GM21723 (cell line): ENCODE measurements at regions not wholly inside any gene's neighbourhood (a gene's known extent, or its start where the extent isn't known, plus 50 kb on each side); places are given as distances from the start of the nearest gene placed in this dataset.
"Not testable (repeated sequence)": the region's sequence is repeated elsewhere in the genome, so short reads cannot be mapped to it uniquely, and the experiment has no call there.

Experiments
- ATAC-seq: cut with Tn5 transposase; IDR thresholded peaks from one replicate; pipeline ENCODE4 v1.9.1; 2021; ENCODE audit warnings: mild to moderate bottlenecking, moderate library complexity; ENCODE audit not compliant: unreplicated experiment

GRCh38 chr4:179709961-179710624 is 2267.9 kb upstream of the AGA start:
- no peak for ATAC-seq

- no peak for ATAC-seq
These were observed 2277.7 kb upstream of the AGA start for GRCh38 chr4:179719766-179720450.

GRCh38 chr4:179726491-179726890 is 2284.3 kb upstream of the AGA start:
- not testable (repeated sequence) for ATAC-seq

- no peak for ATAC-seq
These were observed 2286.1 kb upstream of the AGA start for GRCh38 chr4:179728305-179728704.

GRCh38 chr4:179736820-179737219 is 2294.6 kb upstream of the AGA start:
- ATAC-seq: not testable (repeated sequence)

GRCh38 chr4:179738822-179739221 is 2296.6 kb upstream of the AGA start:
- ATAC-seq: no peak

- no peak for ATAC-seq
These were observed 2305.1 kb upstream of the AGA start for GRCh38 chr4:179747218-179747910.

GRCh38 chr4:179748837-179749236 is 2306.6 kb upstream of the AGA start:
- ATAC-seq: no peak

GRCh38 chr4:179750374-179750773 is 2308.1 kb upstream of the AGA start:
- ATAC-seq: no peak

GRCh38 chr4:179751669-179752068 is 2309.4 kb upstream of the AGA start:
- no peak for ATAC-seq

GRCh38 chr4:179755322-179755721 is 2313.1 kb upstream of the AGA start:
- no peak for ATAC-seq

- no peak for ATAC-seq
These were observed 2315.4 kb upstream of the AGA start for GRCh38 chr4:179757641-179758040.

GRCh38 chr4:179762840-179763239 is 2320.6 kb upstream of the AGA start:
- ATAC-seq: no peak

GRCh38 chr4:179766938-179767337 is 2324.7 kb upstream of the AGA start:
- ATAC-seq: no peak

- no peak for ATAC-seq
These were observed 2326.8 kb upstream of the AGA start for GRCh38 chr4:179768996-179769395.

GRCh38 chr4:179797738-179798137 is 2355.5 kb upstream of the AGA start:
- no peak for ATAC-seq

GRCh38 chr4:179803857-179804256 is 2361.6 kb upstream of the AGA start:
- ATAC-seq: no peak

GRCh38 chr4:179804440-179804839 is 2362.2 kb upstream of the AGA start:
- no peak for ATAC-seq

- no peak for ATAC-seq
These were observed 2375.1 kb upstream of the AGA start for GRCh38 chr4:179817317-179817716.

GRCh38 chr4:179823342-179823741 is 2381.1 kb upstream of the AGA start:
- no peak for ATAC-seq

- ATAC-seq: no peak
These were observed 2389.0 kb upstream of the AGA start for GRCh38 chr4:179831274-179831673.
